GM19328 (cell line): ENCODE measurements at regions not wholly inside any gene's neighbourhood (a gene's known extent, or its start where the extent isn't known, plus 50 kb on each side); places are given as distances from the start of the nearest gene placed in this dataset.

ENCODE experiments used
- ATAC-seq: cut with Tn5 transposase; IDR thresholded peaks from one replicate; pipeline ENCODE4 v1.9.1; 2021; ENCODE audit warnings: mild to moderate bottlenecking, moderate library complexity; ENCODE audit not compliant: unreplicated experiment

DNA sequence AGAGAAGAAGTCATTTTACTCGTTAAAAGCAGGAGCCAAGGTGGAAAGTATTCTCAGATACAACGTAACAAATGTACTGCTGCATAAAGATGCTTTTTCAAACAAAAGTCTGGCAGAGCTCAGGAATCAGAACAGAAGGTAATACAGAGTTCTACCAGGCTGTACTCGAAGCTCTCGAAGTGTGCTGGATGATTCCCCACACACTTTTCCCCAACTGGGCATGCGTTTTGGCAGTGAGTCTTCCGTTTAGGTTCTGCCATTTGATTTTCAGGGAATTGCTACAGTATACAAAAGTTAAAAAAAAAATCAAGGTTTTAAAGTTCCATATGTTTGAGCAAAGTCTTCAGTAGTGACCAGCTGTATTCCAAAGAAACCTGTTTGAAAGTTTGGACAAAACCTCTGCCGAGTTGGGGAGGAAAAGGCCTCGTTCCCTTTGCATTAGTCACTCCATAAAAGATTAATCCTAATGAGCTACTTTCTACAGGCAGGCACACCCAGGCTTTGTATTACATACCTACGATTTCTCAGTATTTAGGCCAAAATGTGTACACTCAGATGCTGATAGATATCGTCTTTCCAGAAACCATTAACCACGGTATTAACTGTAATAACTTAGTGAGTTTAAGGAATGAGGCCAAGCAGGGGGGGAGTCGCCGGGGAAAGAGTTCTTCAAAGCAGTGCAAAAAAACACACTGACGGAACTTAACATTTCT lies 477.1 kb downstream of the LMO4 start:
- no peak for ATAC-seq

GRCh38 chr1:87806379-87807094 lies 477.9 kb downstream of the LMO4 start:
- no peak for ATAC-seq

- no peak for ATAC-seq
Observed at GRCh38 chr1:87810166-87810565, 481.5 kb downstream of the LMO4 start.

- ATAC-seq = peak; percentile 72
Observed at GRCh38 chr1:87812871-87813577, 484.3 kb downstream of the LMO4 start.

DNA sequence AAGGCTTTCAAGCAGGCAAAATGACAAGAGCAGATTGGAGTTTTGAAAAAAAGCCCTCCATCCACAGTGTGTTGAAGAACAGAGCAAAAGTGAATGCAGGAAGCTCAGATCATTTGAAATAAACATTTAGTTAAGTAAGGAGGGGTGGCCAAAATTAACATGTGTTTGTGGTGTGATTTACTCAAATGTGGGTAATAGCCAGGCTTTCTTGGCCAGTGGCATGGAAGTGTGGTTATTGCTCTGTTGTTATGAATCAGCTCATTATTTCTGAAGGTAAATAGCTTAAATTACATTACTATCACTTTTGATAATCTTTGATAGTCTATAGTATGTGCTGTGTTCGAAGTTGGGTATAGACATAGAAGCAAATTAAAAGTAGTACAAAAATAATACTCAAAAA lies 485.9 kb downstream of the LMO4 start:
- no peak for ATAC-seq

DNA sequence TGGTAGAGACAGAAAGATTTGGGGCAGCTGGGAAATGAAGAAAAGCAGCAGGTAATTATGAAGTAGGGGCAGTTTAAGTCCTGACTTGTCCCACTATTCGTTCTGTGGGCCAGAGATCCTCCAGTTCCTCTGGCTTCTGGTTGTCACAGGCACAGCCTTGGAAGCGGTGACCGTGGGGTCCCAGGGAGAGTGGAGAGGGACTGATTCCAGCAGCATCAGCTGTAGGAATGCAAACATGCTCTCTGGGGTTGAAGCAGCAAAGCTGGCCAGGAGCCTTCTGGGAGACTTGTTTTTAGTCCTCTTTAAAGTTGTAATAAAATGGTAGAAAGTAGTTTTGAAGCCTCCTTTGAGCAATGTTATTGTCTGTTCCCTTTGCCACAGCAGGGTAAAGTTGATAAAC lies 488.0 kb downstream of the LMO4 start:
- no peak for ATAC-seq

DNA sequence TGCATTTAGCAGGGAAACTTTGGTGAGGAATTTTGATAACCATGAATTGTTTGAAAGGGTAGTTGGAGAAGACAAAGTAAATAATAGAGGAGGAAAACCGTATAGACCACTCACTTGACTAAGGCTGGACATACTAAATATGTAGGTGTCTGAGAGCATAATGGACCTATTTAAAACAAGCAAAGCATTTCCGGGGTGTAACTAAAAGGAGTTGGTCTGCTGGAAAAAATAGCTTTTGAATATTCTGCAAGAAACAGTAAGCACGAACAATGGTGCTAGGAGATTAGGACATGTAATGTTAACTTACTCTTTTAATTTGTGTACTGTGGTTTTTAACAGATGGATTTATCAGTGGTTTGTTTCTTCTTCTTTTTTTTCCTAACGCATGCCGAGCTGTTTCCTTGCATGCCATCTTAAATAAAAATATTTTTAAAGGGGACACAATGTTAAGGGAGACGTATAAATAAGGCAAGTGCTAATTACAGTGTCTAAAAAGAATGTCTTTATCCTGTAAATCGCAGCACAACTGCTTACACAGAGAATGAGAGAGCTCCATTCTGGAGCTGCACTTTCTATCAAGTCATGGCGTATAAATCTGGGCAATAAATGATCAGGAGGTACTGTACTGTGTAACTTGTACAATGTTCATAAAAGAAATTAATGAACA lies 492.1 kb downstream of the LMO4 start:
- no peak for ATAC-seq

DNA sequence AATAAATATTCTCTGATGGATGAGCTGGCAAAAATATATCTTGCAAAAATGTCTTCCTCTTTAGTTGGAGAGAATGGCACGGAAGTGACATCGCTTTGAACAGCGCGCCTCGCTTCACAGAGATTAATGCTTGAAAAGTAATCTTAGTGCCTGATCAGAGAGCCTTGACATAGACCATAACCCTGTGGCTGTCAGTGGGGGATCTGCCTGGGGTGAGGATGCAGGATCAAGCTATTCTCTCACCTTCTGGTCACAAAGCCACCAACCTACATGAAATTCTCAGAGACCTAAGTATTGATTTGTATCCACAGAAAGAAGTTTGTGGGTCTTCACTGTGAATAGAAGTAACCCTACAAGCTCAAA lies 492.6 kb downstream of the LMO4 start:
- ATAC-seq = no peak

GRCh38 chr1:87826681-87827251 lies 498.1 kb downstream of the LMO4 start:
- no peak for ATAC-seq

DNA sequence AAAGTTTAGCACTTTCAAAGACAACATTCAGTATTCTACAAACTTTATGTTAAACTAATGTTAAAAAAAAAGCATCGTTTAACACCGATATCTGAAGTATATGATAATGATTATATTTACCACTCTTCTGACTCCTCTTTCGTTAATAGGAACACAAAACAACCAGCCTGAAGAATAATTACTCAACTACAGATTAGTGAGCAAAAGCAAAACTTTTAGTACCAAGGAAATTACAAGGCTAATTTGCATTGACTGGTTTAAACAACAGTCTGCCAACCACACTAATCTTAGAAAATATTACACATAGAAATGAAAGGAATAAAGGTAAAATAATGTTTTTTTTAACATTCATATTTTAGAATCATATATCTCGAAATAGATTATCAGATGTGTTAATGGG lies 500.7 kb downstream of the LMO4 start:
- ATAC-seq = no peak

DNA sequence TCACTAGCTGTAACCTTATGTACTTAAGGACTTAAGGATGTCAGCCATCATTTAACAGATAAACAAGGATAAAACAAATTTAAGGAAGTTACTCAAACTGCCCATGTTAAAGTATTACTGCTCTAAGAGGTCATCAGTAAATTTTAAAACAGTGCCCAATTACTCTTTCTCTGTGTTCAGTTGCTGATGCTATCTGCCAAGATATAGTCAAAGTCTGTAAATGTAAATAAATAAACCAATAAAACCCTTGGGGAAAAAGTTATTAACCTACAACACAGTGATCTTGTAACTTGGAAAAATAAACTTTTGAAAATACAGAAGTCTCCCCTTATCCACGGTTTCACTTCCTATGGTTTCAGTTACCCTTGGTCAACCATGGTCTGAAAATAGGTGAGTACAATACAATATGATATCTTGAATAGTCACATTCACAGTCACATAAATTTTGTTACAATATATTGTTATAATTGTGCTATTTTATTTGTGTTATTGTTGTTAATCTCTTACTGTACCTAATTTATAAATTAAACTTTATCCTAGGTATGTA lies 501.8 kb downstream of the LMO4 start:
- ATAC-seq = no peak

DNA sequence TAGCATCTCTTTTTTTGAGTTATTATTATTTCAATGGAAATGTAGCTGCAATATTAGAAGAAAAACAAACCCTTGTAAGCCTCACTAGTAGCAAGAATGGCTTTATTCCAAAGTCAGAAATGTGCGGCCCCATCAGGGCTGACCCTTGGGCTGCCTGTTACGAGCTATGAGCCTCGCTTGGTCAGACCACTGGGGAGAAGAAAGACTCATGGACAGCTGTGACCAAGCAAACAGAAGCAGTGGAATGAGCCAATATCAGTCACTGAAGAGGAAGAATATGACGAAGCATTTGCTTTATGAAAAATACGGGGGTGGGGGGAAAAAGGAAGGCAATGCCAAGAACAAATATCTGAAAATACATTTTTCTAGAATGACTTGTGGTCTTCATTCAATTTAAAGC lies 504.5 kb downstream of the LMO4 start:
- no peak for ATAC-seq

DNA sequence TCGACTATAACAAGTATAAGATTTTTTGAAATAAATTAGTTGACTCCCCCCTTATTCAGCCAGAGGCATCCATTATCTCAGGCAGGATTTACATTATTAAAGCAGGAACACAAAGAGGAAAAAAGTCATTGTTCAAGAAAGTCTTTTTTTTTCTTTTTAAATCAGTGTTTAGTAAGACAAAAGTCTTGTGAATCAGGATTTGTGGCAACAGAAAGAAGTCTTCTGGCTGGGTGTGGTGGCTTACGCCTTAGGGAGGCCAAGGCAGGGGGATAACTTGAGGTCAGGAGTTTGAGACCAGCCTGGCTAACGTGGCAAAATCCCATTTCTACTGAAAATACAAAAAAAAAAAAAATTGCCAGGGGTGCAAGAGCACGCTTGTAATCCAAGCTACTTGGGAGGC lies 505.5 kb downstream of the LMO4 start:
- no peak for ATAC-seq

DNA sequence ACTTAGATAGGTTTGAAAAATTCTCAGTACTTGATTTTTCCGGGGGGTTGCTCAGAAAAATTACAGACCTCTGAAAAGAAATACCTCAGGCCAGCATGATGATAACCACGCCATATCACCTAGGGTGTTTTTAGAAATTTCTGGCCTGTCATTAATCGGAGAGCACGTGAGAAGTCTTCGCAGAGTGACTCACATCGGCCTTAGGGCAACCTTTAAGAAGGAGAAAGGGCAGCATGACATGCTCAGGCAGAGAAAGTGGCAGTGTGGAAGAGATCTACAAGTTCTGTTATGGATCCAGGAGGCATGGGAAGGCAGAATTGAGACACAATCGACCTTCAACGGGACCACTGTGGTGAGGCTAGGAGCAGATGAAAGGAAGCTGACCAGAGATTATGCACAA lies 506.3 kb downstream of the LMO4 start:
- ATAC-seq = no peak

- ATAC-seq = no peak
Observed at GRCh38 chr1:87840767-87841166, 512.1 kb downstream of the LMO4 start.

GRCh38 chr1:87841332-87841731 lies 512.7 kb downstream of the LMO4 start:
- ATAC-seq = no peak

DNA sequence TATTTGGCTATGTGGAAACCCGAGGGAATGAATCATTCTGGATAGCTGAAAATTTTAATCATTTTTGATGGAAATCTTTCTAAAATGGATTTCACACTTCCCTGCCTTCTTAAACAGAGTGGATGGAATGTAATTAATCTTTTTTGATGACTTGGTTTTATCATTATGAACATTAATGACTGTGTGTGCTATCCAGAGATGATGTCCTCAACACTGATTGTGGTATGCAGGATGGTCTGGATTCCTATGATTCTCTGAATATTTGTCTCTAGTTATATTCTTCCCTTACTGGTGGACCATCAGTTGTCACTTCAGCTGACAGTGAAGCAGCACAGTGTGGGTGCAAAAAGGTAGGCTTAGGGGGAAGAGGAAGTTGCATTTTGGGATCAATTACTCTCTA lies 513.5 kb downstream of the LMO4 start:
- no peak for ATAC-seq

DNA sequence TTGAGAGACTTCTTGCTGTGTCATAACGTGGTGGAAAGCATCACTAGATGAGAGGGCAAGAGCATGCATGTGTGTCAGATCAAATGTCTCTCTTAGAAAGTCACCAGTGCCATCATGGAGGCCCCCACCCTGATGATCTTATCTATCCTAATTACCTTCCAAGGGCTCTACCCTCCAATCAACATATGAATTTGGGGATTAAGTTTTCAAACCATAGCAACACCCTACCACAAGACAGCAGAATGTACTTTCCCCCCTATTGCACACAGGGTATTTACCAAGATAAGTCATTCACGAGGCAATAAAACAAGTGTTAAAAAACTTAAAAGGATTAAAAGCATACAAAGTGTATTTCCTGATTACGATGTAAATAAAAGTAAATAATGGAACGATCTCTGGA lies 515.6 kb downstream of the LMO4 start:
- ATAC-seq = no peak

- no peak for ATAC-seq
Observed at GRCh38 chr1:87851490-87851889, 522.8 kb downstream of the LMO4 start.

DNA sequence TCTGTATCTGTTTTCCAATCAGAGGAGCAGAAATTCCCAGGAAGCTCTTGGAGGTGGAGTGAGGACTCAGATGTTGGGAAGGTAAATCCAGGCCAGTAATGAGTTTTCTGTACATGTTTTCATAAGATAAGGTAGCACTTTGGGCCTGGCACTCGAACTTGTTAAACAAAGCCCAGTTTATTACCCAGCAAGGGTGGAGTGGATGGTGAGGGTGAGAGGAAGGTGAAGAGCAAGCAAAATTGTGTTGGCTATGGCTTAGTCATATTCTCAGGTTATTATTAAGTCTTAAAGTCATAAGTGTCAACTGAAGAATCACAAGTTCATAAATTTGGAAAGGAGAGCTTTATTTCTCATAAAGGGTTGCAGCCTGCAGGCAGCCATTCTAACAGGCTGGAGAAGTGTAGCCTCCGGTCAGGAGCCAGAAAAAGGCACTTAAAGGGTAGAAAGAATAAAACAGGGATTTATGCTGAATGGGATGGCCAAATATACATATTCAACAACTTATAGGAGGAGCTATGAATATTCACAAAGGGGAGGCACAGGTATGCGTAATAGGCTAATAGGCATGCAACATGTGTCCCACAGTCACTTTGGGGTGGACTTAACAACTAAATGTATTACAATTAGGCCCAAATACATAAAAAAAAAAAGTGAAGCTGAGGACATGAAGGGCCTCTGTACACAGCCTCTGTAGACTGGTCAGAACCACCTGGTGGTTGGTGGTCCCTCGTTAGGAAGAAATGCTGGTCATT lies 523.9 kb downstream of the LMO4 start:
- ATAC-seq = no peak
